ENCODE measurements at regions not wholly inside any gene's neighbourhood (a gene's known extent, or its start where the extent isn't known, plus 50 kb on each side); places are given as distances from the start of the nearest gene placed in this dataset.

DNA sequence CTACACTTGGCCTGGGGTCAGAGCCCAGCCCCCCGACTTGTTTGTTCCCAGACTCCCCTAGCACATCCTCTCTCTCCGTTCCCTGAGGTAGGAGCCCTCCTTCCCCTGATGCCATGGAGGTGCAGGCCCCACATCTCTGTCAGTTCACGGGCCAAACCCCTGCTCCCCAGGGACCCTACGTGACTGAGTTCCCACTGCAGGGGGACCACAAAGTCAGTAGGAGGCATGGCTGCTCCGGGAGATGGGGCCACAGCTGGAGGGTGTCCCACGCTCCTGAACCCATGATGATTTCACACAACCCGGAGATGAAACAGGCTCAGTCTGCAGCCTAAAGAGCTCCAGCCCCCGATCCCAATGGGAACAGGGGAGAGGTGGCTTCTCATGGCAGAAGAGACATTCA lies 272.2 kb downstream of the NPHP4 start:
- TF ChIP-seq, protein P1, sequence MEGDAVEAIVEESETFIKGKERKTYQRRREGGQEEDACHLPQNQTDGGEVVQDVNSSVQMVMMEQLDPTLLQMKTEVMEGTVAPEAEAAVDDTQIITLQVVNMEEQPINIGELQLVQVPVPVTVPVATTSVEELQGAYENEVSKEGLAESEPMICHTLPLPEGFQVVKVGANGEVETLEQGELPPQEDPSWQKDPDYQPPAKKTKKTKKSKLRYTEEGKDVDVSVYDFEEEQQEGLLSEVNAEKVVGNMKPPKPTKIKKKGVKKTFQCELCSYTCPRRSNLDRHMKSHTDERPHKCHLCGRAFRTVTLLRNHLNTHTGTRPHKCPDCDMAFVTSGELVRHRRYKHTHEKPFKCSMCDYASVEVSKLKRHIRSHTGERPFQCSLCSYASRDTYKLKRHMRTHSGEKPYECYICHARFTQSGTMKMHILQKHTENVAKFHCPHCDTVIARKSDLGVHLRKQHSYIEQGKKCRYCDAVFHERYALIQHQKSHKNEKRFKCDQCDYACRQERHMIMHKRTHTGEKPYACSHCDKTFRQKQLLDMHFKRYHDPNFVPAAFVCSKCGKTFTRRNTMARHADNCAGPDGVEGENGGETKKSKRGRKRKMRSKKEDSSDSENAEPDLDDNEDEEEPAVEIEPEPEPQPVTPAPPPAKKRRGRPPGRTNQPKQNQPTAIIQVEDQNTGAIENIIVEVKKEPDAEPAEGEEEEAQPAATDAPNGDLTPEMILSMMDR (IDR thresholded peaks at IDR 0.05 in 2 of 3, conservative IDR thresholded peaks at IDR 0.05 in 1 of 3; ENCODE audit: control insufficient read depth in 2 of 3, extremely low read depth in 1 of 3, insufficient read depth in 1 of 3, low read depth in 3 of 3, low read length in 3 of 3): no peak
- TF ChIP-seq GABPA (IDR thresholded peaks at IDR 0.05; ENCODE audit: low read depth): no peak
- no peak for TF ChIP-seq SREBF2 (IDR thresholded peaks at IDR 0.05; ENCODE audit: low read length)
- TF ChIP-seq HCFC1 (IDR thresholded peaks at IDR 0.05; ENCODE audit: low read length): no peak
- no peak for TF ChIP-seq CBFB (IDR thresholded peaks at IDR 0.05; ENCODE audit: low read depth)
- TF ChIP-seq MEF2A (IDR thresholded peaks at IDR 0.05; ENCODE audit: insufficient read depth, low read depth, low read length): no peak
- TF ChIP-seq FOXM1 (IDR thresholded peaks at IDR 0.05; ENCODE audit: low read depth, low read length): no peak
- TF ChIP-seq EZH2 (IDR thresholded peaks at IDR 0.05; ENCODE audit: borderline replicate concordance, control insufficient read depth, low read depth, low read length): no peak
- TF ChIP-seq, protein P2, sequence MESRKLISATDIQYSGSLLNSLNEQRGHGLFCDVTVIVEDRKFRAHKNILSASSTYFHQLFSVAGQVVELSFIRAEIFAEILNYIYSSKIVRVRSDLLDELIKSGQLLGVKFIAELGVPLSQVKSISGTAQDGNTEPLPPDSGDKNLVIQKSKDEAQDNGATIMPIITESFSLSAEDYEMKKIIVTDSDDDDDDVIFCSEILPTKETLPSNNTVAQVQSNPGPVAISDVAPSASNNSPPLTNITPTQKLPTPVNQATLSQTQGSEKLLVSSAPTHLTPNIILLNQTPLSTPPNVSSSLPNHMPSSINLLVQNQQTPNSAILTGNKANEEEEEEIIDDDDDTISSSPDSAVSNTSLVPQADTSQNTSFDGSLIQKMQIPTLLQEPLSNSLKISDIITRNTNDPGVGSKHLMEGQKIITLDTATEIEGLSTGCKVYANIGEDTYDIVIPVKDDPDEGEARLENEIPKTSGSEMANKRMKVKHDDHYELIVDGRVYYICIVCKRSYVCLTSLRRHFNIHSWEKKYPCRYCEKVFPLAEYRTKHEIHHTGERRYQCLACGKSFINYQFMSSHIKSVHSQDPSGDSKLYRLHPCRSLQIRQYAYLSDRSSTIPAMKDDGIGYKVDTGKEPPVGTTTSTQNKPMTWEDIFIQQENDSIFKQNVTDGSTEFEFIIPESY (IDR thresholded peaks at IDR 0.05): no peak
